ENCODE measurements at regions not wholly inside any gene's neighbourhood (a gene's known extent, or its start where the extent isn't known, plus 50 kb on each side); places are given as distances from the start of the nearest gene placed in this dataset.

- TF ChIP-seq ZSCAN18 (CRISPR knock-in tag; IDR thresholded peaks at IDR 0.05) (no peak), MLX (CRISPR knock-in tag; IDR thresholded peaks at IDR 0.05) (no peak), ZNF263 (CRISPR knock-in tag; IDR thresholded peaks at IDR 0.05; ENCODE audit: low read depth) (no peak), ZNF219 (CRISPR knock-in tag; IDR thresholded peaks at IDR 0.05; ENCODE audit: borderline replicate concordance) (no peak)
Observed at GRCh38 chrX:13216139-13216538, 103.7 kb downstream of the ATXN3L start (continued).

GRCh38 chrX:13215729-13216128 is 104.1 kb downstream of the ATXN3L start:
- H3K4me3 Mint-ChIP-seq = no peak overlapping the region
- ATAC-seq (no peak), DNase-seq (ENCODE audit: low spot score) (no peak)
- ChIA-PET CTCF (interaction anchor here (0.8 kb wide), 1 partner anchor 269 kb away, joined by 3 read pairs; no protein-coding TSS in a partner anchor), POLR2A (no interaction called here)
- no peaks in the 10 kb centered on the region for H3K27me3 Mint-ChIP-seq (ENCODE audit: low read depth)
- TF ChIP-seq NR3C1 (CRISPR knock-in tag; conservative IDR thresholded peaks at IDR 0.05; ENCODE audit: low read depth) = no peak
- no peak for TF ChIP-seq ZMAT4 (CRISPR knock-in tag; IDR thresholded peaks at IDR 0.05)
- no peak for TF ChIP-seq TP53 (CRISPR knock-in tag; IDR thresholded peaks at IDR 0.05)
- TF ChIP-seq PRRX2 (CRISPR knock-in tag; IDR thresholded peaks at IDR 0.05) = no peak
- no peak for TF ChIP-seq ELF4 (CRISPR knock-in tag; IDR thresholded peaks at IDR 0.05; ENCODE audit: low read depth)
- no peak for TF ChIP-seq ATF2 (CRISPR knock-in tag; IDR thresholded peaks at IDR 0.05; ENCODE audit: borderline replicate concordance, low read depth)
- TF ChIP-seq, protein P1, sequence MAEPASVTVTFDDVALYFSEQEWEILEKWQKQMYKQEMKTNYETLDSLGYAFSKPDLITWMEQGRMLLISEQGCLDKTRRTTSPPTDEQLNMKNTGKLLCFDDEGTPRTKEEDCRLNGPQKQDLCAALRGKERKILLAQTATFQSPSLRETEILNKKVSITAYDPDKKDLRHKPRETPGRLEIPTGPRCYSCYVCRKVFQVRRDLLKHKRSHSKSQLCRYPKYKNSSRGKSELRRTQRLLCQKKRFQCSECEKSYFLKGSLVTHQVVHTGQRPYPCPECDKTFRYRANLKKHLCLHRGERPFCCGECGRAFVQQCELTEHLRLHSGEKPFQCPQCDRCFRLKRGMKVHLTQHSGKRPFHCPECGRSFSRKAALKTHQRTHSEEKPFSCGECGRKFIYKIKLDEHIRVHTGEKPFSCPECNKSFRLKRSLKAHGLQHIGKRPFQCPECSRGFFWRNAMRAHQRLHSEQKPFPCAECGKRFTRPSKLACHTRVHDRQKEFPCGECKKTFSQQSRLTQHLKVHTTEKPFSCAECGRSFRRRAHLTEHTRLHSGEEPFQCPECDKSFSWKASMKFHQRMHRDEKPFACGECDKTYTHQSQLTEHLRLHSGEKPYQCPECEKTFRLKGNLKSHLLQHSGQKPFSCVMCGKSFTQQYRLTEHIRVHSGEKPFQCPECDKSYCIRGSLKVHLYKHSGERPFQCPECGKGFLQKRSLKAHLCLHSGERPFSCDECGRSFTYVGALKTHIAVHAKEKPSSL (CRISPR knock-in tag; conservative IDR thresholded peaks at IDR 0.05) = no peak
- no peak for TF ChIP-seq MYBL2 (CRISPR knock-in tag; IDR thresholded peaks at IDR 0.05)
- TF ChIP-seq GABPB1 (CRISPR knock-in tag; IDR thresholded peaks at IDR 0.05) = no peak
- TF ChIP-seq ZNF138 (CRISPR knock-in tag; conservative IDR thresholded peaks at IDR 0.05) = no peak
- TF ChIP-seq, protein P2, sequence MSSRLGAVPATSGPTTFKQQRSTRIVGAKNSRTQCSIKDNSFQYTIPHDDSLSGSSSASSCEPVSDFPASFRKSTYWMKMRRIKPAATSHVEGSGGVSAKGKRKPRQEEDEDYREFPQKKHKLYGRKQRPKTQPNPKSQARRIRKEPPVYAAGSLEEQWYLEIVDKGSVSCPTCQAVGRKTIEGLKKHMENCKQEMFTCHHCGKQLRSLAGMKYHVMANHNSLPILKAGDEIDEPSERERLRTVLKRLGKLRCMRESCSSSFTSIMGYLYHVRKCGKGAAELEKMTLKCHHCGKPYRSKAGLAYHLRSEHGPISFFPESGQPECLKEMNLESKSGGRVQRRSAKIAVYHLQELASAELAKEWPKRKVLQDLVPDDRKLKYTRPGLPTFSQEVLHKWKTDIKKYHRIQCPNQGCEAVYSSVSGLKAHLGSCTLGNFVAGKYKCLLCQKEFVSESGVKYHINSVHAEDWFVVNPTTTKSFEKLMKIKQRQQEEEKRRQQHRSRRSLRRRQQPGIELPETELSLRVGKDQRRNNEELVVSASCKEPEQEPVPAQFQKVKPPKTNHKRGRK (CRISPR knock-in tag; IDR thresholded peaks at IDR 0.05; ENCODE audit: borderline replicate concordance) = no peak
- peaks cover 4% of the 10 kb centered on the region; the same call in 1 of the 2 replicates for H3K9me3 Mint-ChIP-seq
- no peaks in the 10 kb centered on the region for H3K36me3 Mint-ChIP-seq
- no peak overlapping the region for H3K27ac Mint-ChIP-seq
- peaks cover 32% of the 10 kb centered on the region for H3K4me1 Mint-ChIP-seq

DNA sequence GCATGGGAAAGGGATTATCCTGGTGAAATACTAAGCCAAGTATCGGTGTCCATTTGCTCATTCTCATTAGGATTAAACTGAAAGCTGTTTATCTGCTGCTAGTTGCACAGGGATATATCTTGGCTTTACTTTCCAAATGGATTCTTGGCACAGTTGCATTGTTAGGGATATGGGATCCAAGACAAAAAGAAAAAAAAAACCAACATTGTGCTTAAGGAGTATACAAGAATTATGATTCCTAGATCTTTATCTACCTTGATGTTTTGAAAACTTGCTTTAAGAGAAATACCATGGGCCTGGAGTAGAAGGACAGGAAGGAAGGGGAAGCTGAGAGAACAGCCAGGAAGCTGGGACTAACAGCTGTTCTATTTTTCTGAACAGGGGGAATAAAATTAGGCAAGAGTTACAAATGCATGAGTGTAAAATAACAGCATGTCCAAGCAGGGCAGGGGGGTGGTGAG is 107.6 kb downstream of the ATXN3L start:
- POLR2A ChIA-PET = no interaction called here
- H3K4me1 Mint-ChIP-seq = peaks cover 15% of the 10 kb centered on the region
- H3K36me3 Mint-ChIP-seq = peaks cover 4% of the 10 kb centered on the region; the same call in 1 of the 2 replicates
- peak overlapping the region; percentile 42; the same call in 1 of the 2 replicates for H3K27ac Mint-ChIP-seq
- no peak for DNase-seq (ENCODE audit: low spot score)
- no peak for ATAC-seq
- peaks cover 7% of the 10 kb centered on the region; the same call in 1 of the 2 replicates for H3K9me3 Mint-ChIP-seq
- CTCF ChIA-PET = no interaction called here
- H3K4me3 Mint-ChIP-seq = no peak overlapping the region
- no peaks in the 10 kb centered on the region for H3K27me3 Mint-ChIP-seq (ENCODE audit: low read depth)
- TF ChIP-seq ATF2 (CRISPR knock-in tag; IDR thresholded peaks at IDR 0.05; ENCODE audit: borderline replicate concordance, low read depth) (no peak), NR3C1 (CRISPR knock-in tag; conservative IDR thresholded peaks at IDR 0.05; ENCODE audit: low read depth) (no peak), ESRRA (CRISPR knock-in tag; IDR thresholded peaks at IDR 0.05; ENCODE audit: borderline replicate concordance) (no peak), NR2C2 (CRISPR knock-in tag; IDR thresholded peaks at IDR 0.05) (no peak), RORB (CRISPR knock-in tag; IDR thresholded peaks at IDR 0.05) (no peak), ZNF396 (CRISPR knock-in tag; IDR thresholded peaks at IDR 0.05; ENCODE audit: borderline replicate concordance) (no peak)
- TF ChIP-seq, protein P2 (CRISPR knock-in tag; IDR thresholded peaks at IDR 0.05; ENCODE audit: borderline replicate concordance) = no peak

Data from WTC11 (cell line).